CD4-positive, alpha-beta T cell (primary cell): ENCODE measurements at regions not wholly inside any gene's neighbourhood (a gene's known extent, or its start where the extent isn't known, plus 50 kb on each side); places are given as distances from the start of the nearest gene placed in this dataset.

Source experiments
- ATAC-seq: fragments of 200-7000 bp; cut with Tn5 transposase; one replicate; pipeline ENCODE4 v1.10.0; 2022; ENCODE audit warnings: mild to moderate bottlenecking; ENCODE audit not compliant: poor library complexity
- CTCF ChIA-PET: fragments of 350-600 bp; sonication (Branson Sonifier 250); formaldehyde crosslinking; loops from one replicate; lab custom pipeline; 2021; ENCODE audit warnings: antibody characterized with exemption, inconsistent platforms; lab: Charles Lee
- POLR2A ChIA-PET: fragments of 350-600 bp; sonication (Branson Sonifier 250); formaldehyde crosslinking; loops from one replicate; lab custom pipeline; 2021; ENCODE audit warnings: antibody characterized with exemption, inconsistent platforms; lab: Charles Lee
- DNase-seq, 14 experiments: peaks; one replicate each; pipeline ENCODE4 v3.0.0-alpha.2; 2013 to 2020; ENCODE audit warnings: mixed read lengths in 2 of 14
- H3K27ac ChIP-seq, 2 donors: one replicate each; pipeline versions ENCODE4 v1.5.1 to v1.7.0; 2013; ENCODE audit warnings: low read length in 2 of 2, low read depth in 1 of 2, mild to moderate bottlenecking in 1 of 2
- H3K27me3 ChIP-seq, 2 experiments: 1 replicate in 1 of 2; 2 replicates in 1 of 2; pipeline versions ENCODE4 v1.6.1 to v1.7.0; 2013; ENCODE audit warnings: low read length in 2 of 2, control low read depth in 1 of 2, mild to moderate bottlenecking in 1 of 2, moderate library complexity in 1 of 2; ENCODE audit not compliant: insufficient read depth in 2 of 2, control insufficient read depth in 1 of 2
- H3K36me3 ChIP-seq: one replicate; pipeline ENCODE4 v1.6.1; 2013; ENCODE audit warnings: low read length, control low read depth; ENCODE audit not compliant: insufficient read depth
- H3K4me1 ChIP-seq: one replicate; pipeline ENCODE4 v1.6.1; 2013; ENCODE audit warnings: low read length, control low read depth; ENCODE audit not compliant: insufficient read depth
- H3K4me3 ChIP-seq: one replicate; pipeline ENCODE4 v1.5.1; 2013; ENCODE audit warnings: mild to moderate bottlenecking, low read length, moderate library complexity
- H3K9me3 ChIP-seq, 2 experiments: 1 replicate in 1 of 2; 2 replicates in 1 of 2; pipeline versions ENCODE4 v1.6.1 to v1.7.0; 2013; ENCODE audit warnings: low read length in 2 of 2, mild to moderate bottlenecking in 2 of 2, control low read depth in 1 of 2, moderate library complexity in 1 of 2; ENCODE audit not compliant: control insufficient read depth in 1 of 2, insufficient read depth in 1 of 2
- H3K27ac Mint-ChIP-seq: one replicate; pipeline ENCODE4 v1.8.0; 2020; ENCODE audit warnings: mixed read lengths
- H3K27me3 Mint-ChIP-seq: one replicate; pipeline ENCODE4 v1.8.0; 2021; ENCODE audit warnings: mixed read lengths
- H3K36me3 Mint-ChIP-seq: one replicate; pipeline ENCODE4 v1.8.0; 2021; ENCODE audit warnings: low read depth, mixed read lengths
- H3K4me1 Mint-ChIP-seq: one replicate; pipeline ENCODE4 v1.8.0; 2021; ENCODE audit warnings: low read depth, mixed read lengths
- H3K4me3 Mint-ChIP-seq: one replicate; pipeline ENCODE4 v1.8.0; 2020; ENCODE audit warnings: mild to moderate bottlenecking, mixed read lengths
- H3K9me3 Mint-ChIP-seq: one replicate; pipeline ENCODE4 v1.8.0; 2020; ENCODE audit warnings: mixed read lengths
- CTCF ChIP-seq: fragments of 200-600 bp; IDR thresholded peaks from one replicate; pipeline ENCODE4 v1.8.0; 2022; ENCODE audit warnings: antibody characterized with exemption, mild to moderate bottlenecking
- intact Hi-C, 2 experiments: fragments of 100-400 bp; cut with DNase I in 1 of 2; cut with micrococcal nuclease in 1 of 2; formaldehyde crosslinking; loops; one replicate each; pipeline versions ENCODE4 v1.15.1 to v1.9.0; 2023 to 2025; cut with DNase I, micrococcal nuclease

DNA sequence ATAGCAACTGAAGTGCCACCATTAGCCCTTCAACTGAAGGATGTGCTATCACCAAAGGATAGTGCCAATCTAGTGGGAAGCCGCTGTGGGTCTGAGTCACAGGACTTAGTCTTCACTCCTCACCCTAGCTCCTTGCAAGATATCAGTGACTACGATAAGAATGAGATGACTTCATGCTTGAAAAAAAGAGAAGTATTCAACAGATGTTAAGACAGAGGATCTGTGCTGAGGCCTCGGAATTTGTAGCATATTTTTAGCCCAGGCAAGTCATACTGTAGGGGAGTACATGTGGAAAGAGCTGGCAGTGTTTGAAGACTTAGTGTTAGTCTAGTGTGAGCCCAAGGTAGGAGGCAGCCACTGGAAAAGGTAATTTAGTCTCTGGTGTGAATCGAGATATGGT lies 270.7 kb upstream of the LRTM1 start:
- H3K27ac ChIP-seq = no peak overlapping the region
- TF ChIP-seq CTCF = no peak
- ATAC-seq (no peak), DNase-seq (no peak)
- intact Hi-C loops = no loop called here
- no peaks in the 10 kb centered on the region for H3K4me1 ChIP-seq
- Mint-ChIP-seq H3K27ac (no peak overlapping the region), H3K9me3 (peaks cover 2% of the 10 kb centered on the region), H3K36me3 (no peaks in the 10 kb centered on the region), H3K4me1 (no peaks in the 10 kb centered on the region), H3K4me3 (no peak overlapping the region), H3K27me3 (no peaks in the 10 kb centered on the region)
- no peak overlapping the region for H3K4me3 ChIP-seq
- POLR2A ChIA-PET = no interaction called here
- H3K36me3 ChIP-seq = no peaks in the 10 kb centered on the region
- CTCF ChIA-PET = no interaction called here
- no peaks in the 10 kb centered on the region for H3K27me3 ChIP-seq
- H3K9me3 ChIP-seq = peaks cover 0 to 4% of the 10 kb centered on the region in 2 experiments

DNA sequence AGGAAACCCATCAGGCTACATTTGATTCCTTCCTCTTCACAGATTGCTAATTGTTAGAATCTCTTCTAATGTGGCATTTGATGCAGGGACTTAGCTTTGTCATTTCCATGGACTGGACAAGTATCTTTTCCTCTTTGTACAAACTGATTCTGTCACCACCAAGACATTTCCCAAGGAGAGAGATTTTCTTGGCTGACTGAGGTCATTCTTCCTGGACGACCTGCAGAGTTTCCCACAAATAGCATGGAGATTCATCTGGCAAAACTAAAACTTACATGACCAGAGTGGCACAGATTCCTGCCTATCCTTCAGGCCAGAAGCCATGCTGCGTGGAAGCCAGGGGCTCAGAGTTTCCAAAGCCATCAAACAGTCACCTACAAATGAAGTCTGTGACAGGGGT lies 269.2 kb upstream of the LRTM1 start:
- ATAC-seq (no peak), DNase-seq (no peak)
- Histone ChIP-seq H3K4me1 (no peaks in the 10 kb centered on the region), H3K4me3 (no peak overlapping the region), H3K27ac (no peak overlapping the region), H3K9me3 (peaks cover 0 to 4% of the 10 kb centered on the region in 2 experiments), H3K27me3 (no peaks in the 10 kb centered on the region), H3K36me3 (no peaks in the 10 kb centered on the region)
- Mint-ChIP-seq H3K4me1 (no peaks in the 10 kb centered on the region), H3K27ac (no peak overlapping the region), H3K4me3 (no peak overlapping the region), H3K27me3 (no peaks in the 10 kb centered on the region), H3K9me3 (peaks cover 5% of the 10 kb centered on the region), H3K36me3 (no peaks in the 10 kb centered on the region)
- POLR2A ChIA-PET = no interaction called here
- TF ChIP-seq CTCF = no peak
- intact Hi-C loops = no loop called here
- CTCF ChIA-PET = no interaction called here

GRCh38 chr3:55196495-55196894 lies 268.6 kb upstream of the LRTM1 start:
- H3K4me1 Mint-ChIP-seq = no peaks in the 10 kb centered on the region
- Histone ChIP-seq H3K4me1 (no peaks in the 10 kb centered on the region), H3K9me3 (peaks cover 0 to 4% of the 10 kb centered on the region in 2 experiments), H3K27ac (no peak overlapping the region), H3K36me3 (no peaks in the 10 kb centered on the region), H3K4me3 (no peak overlapping the region), H3K27me3 (no peaks in the 10 kb centered on the region)
- ChIA-PET CTCF (no interaction called here), POLR2A (no interaction called here)
- no peak overlapping the region for H3K4me3 Mint-ChIP-seq
- DNase-seq = no peak
- H3K9me3 Mint-ChIP-seq = peaks cover 5% of the 10 kb centered on the region
- no peak overlapping the region for H3K27ac Mint-ChIP-seq
- no peaks in the 10 kb centered on the region for H3K36me3 Mint-ChIP-seq
- intact Hi-C loops = no loop called here
- no peak for TF ChIP-seq CTCF
- no peak for ATAC-seq
- no peaks in the 10 kb centered on the region for H3K27me3 Mint-ChIP-seq
